Activated CD4-positive, alpha-beta T cell treated with anti-CD3 and anti-CD28 coated beads, Interleukin-2, amount 50 U/mL, for 4 hours (primary cell): ENCODE measurements at regions not wholly inside any gene's neighbourhood (a gene's known extent, or its start where the extent isn't known, plus 50 kb on each side); places are given as distances from the start of the nearest gene placed in this dataset.
"Not testable (repeated sequence)": the region's sequence is repeated elsewhere in the genome, so short reads cannot be mapped to it uniquely, and the experiment has no call there.

ENCODE experiments used
- DNase-seq, 2 experiments: peaks; one replicate each; pipeline ENCODE4 v3.0.0-alpha.2; 2020

GRCh38 chr1:99544328-99544727, 101.6 kb upstream of the PALMD start:
- DNase-seq = no peak

DNA sequence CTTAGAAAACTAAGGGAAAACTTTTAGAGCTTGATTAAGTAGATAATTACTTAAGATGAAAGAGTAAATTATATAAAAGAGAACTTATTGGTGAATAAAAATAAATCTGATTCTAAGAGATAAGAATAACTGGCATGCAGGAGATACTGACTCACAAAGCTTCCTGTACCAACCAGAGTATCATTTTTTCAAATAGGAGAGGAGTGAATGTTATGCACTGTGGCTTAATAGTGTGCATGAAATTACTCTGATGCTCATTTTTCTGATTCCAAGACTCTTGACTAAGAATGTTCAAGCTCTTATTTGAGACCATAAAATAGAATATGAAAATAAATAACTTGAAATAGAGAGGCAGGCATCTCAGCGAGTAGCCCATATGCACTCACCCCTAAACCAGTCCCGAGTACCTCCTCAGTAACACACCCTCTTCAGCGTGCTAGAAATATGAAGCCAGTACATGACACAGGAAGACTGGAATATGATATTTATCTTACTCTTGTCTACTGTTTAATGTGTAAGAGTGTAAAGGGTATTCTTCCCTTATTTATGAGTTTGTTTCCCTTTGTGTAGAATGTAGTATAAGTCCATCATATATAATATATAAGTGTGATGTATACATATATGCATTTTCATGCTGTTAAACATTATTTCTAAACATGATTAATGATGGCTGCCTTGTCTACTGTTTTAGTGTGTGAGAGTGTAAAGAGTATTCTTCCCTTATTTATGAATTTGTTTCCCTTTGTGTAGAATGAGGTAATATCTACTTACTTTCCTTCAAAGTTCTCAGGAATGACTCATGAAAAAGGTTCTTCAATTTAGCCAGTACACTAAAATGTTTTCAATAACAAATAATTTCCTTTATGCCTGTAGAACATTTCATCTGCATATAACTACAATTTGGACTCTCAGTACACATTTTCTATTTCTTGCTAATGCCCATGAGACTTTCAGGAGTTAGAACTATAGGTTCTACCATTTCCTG, 99.2 kb upstream of the PALMD start:
- no peak for DNase-seq

DNA sequence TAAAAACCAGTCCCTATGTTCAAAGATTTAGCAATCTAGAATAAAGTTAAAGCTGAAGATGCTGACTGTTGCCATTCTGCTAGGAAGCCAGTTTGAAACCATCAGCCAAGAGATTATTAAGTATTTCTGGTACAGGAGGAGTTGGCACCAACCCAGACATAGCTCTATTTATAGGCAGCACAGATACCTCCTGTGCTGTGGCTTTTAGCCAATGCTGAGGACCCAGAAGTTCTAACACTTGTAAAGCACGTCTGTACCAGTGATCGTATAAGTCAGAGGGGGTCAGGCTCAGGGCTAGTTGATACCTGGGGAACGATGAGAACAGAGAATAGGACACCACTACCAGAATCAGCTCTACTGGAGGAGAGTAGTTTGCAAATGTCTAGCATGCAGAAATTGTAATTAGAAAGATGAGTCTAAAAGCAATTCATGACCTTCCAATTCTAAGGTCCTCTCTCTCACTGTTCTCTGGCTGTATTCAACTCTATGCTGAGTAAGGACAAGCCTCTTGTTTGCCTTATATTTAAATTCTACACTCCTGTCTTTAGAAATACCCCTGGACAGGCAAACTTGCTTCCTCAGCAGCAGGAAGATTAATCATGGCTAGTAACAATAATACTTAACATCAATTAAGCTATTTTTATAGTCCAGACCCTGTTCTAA, 96.8 kb upstream of the PALMD start:
- DNase-seq = no peak

GRCh38 chr1:99550198-99550597, 95.7 kb upstream of the PALMD start:
- no peak for DNase-seq

DNA sequence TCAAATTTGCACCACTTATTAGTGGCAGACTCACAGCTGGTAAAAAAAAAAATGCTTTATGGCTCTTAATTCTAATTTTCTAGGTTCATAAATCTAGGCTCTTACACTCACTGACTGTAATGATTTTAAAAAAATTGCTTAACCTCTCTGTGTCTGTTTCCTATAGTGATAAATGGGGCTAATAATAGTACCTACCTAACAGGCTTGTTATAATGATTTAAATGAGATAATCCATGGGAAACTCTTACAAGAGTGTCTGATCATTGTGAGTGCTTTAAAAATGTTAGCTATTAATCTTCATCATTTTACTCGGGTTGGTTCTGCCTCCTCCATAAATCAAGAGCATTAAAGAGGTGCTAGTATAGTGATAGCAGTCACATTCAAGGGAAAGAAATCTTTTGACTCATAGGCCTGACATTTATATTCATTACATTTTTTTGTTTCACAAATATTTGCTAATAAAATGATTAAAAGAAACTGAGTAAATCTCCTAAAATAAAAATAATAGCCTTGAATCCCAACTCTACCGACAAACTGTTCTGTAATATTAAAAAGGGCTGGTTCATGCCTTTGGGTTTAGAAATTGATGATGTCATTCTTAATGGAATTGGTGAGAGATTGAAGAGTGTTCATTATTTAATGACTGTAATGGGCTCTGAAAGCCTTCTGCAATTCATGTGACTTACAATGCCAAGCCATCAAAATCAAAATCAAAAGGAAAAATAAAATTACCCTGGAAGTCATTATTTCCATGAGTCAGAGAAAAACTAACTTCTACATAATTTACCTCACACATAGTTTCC, 93.9 kb upstream of the PALMD start:
- DNase-seq = no peak

DNA sequence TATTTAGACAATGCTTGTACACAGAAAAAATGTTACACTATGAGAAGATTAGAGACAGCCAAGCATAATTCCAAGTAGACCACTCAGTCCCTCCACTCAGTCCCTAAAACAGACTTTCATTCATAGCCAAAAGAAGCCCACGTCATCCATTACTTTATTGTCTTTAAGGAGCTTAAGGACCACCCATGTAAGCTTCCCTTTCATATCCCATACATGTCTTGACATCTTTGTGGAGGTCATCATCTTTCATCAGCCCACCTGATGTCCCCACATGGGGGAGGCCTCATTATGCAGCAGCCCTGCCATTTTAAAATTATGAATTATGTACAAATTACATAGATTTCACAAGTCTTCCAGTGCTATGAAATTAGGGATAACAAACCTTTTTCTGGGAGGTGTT, 92.6 kb upstream of the PALMD start:
- no peak for DNase-seq

GRCh38 chr1:99553819-99554218, 92.1 kb upstream of the PALMD start:
- DNase-seq = not testable (repeated sequence)

DNA sequence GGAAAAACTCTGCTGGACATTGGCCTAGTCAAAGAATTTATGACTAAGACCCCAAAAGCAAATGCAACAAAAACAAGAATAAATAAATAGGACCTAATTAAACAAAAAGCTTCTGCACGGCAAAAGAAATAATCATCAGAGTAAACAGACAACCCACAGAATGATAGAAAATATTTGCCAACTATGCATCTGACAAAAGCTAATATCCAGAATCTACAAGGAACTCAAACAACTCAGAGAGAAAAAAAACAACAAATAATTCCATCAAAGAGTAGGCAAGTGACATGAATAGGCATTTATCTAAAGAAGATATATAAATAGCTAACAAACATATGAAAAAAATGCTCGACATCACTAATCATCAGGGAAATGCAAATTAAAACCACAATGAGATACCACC, 91.2 kb upstream of the PALMD start:
- no peak for DNase-seq

GRCh38 chr1:99557546-99558202, 88.2 kb upstream of the PALMD start:
- DNase-seq = no peak

- no peak for DNase-seq
Observed at GRCh38 chr1:99559166-99559565, 86.7 kb upstream of the PALMD start.

DNA sequence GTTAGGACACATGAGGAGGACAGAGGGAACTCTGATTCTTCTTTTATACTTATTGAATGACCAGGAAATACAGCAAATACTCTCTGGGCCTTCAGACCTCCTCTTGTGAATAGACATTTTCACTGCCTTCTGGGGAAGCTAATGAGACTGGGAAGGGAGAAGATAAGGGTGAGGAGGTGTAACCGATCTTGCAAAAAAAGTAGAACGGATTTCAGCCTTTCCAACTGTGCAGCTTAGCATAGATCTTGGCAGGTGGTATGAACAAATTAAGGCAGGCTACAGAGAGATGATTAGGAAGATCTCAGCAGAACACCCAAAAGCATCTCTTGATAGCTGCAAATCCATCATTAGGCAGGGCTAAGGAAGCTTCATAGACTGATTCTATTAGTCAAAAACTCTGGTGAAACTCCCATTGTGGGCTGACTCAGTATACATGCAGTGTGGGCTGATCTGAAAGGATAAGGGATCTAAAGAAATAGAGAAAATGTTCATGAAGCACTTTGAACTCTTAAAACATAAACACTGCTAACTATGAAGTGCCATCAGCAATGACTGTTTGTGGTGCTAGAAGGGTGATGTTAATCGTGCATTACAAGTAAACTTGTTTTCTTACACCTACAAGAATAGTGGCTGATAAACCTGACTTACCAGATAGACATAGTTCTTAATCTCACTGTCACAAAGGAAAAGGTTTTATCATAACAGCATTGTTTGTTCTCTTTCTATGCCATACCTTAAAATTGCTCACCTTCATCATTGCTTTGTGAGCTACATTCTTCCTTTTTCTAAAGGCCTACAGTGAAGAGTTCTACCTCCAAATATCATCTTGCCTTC, 85.5 kb upstream of the PALMD start:
- no peak for DNase-seq

DNA sequence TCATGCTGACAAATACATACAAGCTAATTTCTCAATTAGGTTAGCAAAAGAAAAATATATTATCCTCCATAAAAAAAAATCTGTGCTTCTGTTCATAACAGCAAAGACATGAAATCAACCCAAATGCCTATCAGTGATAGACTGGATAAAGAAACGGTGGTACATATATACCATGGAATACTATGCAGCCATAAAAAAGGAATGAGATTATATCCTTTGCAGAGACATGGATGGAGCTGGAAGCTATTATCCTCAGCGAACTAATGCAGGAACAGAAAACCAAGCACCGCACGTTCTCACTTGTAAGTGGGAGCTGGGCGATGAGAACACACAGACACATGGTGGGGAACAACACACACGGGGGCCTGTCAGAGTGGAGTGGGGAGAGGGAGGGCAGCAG, 84.0 kb upstream of the PALMD start:
- DNase-seq = no peak

DNA sequence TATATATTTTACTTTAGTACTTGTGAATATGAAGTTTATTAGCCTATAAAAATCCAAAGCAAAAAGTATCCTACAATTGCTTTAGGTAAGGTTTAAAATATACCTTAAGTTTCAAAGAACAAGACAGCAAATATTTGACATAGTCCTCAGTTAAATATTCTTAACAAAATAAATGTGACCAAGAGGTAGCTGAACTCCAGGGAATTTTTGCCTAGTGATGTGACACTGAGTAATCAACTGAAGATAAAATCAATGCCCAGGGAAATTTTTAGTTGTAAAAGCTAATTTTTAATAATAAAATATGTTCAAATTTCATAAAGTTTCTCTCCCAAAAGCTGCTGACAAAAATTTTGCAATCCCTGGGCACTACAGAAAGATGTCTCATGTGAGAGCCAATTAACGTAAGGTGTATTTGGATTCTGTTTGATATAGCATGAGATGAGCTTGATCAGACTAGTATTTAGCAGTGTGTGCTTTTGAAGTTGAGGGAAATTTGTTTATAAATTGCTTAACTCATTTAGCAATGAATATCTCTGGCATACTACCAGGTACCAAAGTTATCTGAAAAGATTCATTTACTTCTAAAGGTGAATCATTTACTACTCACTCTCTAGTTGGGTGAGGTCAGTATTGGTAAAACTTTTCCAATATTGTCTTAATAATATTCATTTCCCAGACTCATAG, 80.2 kb upstream of the PALMD start:
- no peak for DNase-seq

GRCh38 chr1:99566290-99567021, 79.5 kb upstream of the PALMD start:
- DNase-seq = no peak

DNA sequence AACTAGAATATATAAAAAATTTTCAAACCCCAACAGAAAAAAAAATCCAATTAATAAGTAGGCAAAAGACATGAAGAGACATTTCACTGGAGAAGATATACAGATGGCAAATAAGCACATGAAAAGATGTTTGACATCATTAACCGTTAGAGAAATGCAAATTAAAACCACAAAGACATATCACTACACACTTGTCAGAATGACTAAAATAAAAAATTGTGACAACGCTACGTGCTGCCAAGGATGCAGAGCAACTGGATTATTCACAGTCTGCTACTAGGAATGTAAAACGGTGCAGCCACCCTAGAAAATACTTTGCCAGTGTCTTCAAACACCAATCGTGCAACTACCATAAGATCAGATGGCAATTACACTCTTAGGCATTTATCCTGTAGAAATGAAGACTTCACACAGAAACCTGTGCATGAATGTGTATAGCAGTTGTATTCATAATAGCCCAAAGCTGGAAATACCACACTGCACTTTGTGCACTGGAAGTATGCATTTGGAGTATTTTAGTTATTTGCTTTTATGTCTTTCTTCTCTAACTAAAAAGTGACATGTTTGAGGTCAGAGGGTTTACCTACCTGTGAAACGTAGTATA, 75.3 kb upstream of the PALMD start:
- DNase-seq = no peak

DNA sequence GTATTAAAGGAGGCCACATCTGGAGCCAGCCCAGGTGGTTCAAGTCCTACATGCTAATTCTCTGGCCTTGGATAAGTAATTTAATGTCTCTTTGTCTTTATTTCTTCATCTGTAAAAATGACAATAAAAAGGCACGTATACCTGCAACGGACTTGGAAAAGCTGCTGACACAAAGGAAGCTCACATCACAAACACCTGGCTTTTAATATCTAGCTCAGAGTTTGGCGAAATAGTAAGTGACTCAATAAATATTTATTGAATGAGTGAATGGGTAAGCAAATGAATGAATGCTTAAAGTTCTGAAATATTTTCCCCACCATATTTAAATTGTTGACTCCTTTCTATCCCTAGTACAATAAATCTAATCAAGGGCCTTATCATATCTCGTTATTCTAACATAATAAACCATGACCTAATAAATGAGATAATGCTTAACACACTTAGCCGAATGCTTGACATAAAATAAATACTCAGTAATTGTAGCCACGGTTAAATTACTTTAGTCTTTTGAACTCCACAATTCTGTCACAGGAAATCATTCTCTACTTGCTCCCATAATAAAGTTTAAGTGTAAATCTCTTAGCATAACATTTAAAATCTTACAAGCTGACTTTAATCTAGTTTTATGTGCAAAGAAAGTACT, 74.7 kb upstream of the PALMD start:
- no peak for DNase-seq

DNA sequence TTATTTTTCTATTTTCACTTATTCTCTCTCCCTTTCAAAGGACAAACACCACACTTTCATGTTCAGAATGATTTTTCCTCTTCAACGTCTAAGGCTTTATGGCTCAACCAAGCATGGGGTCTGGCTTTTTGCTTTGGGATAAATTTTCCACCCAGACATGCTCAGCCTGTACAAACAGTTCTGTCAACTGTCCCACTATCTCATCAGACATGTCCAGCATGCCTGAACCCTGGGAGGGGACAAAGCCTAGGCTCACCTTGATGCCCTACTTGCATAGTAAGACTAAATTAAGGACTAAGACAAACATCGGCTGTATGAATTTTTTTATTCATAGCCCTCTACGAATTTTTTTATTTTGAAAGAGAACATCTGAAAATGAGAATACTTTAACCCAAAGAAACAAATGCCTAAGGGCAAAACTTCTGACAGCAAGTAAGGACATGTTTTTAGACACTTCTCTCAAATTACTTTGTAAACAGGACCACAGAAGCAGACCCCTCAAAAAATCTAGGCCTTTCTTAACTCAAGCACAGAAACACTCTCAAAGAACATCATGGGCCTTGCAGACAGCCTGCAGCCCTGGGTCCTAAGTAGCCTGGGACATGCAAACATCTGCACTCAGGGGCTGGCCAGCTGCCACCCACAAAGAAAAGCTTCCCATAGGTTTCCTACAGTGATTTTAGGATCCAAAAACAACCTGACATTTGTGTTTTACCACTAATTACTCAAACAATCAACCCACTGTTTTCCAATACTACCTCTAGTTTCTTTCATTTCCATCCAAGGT, 72.3 kb upstream of the PALMD start:
- no peak for DNase-seq

DNA sequence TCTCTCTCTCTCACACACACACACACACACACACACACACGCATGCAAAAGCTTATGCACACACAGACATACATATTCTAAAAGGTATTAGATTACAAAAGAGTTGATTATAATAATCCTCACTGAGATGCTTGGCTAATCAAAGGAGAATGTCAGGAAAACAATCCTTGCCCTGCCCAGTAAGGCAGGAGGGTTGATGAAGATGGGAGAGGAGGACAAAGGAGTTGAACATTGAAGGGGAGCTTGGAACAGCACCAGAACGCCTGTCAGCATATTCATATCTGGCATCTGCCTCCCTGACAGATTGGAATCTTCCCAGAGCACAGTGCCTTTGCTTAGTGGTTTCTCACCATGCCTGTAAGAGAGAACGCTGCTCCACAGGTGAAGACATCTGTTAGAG, 68.6 kb upstream of the PALMD start:
- DNase-seq = no peak

DNA sequence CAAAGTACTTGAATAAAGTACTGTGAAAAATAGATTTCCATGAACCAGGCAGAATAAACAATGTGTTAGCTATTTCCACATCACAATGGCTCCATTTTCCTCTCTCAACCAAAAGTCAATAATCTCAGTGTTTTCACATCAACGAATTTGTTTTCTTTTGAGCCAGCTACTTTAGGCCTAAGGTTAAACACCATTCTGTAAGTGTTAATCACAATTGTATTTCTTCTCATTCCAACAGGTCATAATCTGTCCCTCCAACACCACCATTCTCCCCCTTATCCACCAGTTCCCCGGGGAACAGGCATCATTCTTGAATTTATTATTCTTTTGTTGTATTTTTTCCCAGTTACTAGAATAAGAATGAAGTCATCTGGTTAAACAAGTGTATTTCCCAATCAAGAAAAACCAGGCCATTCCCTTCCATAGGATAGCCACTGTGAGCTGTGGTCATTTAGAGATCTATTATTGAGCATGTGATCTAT, 66.2 kb upstream of the PALMD start:
- no peak for DNase-seq
